Stimulated activated CD4-positive, alpha-beta T cell treated with anti-CD3 and anti-CD28 coated beads, TNF-alpha, amount 100 ng/mL, for 48 hours (primary cell): ENCODE measurements at regions not wholly inside any gene's neighbourhood (a gene's known extent, or its start where the extent isn't known, plus 50 kb on each side); places are given as distances from the start of the nearest gene placed in this dataset.

ENCODE experiments used
- DNase-seq, 3 donors: peaks; one replicate each; pipeline ENCODE4 v3.0.0-alpha.2; 2020; ENCODE audit warnings: low read depth in 3 of 3

DNA sequence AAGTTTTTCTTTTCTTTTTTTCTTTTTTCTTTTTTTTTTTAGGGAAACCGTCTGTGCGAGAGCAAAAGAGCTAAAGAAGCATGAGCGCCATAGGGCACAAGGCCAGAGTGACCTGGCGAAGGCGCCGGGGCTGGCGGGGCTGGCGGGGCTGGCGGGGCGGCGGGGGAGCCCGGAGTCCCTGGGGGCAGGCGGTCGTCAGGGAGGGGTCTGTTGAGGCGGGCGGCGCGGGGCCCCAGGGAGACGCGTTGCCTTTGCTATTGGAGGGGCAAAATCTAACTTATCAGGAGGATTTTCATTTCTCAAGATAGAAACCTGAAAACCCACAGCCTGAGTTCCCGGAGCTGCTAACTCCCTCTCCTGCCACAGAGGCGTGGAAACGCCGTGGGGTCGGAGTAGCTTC, 135.6 kb upstream of the SMAD1 start:
- no peak for DNase-seq

DNA sequence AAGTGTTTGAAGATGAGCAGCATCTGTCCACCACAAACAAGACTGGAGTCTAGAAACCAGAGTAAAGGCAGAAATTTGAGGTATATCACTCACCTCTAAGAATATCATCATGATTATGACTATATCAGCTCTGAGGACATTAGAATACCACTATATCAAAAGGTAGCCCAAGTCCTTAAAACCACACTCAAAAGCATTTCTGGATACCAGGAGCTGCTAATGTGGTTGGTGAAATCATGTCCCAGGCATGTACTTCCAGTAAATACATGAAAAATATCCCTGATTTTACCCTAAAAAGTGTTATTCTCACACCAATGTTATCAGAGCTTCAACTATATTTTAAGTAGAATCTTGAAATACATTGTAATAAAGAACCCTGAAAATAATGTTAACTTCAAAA, 136.3 kb upstream of the SMAD1 start:
- no peak for DNase-seq

DNA sequence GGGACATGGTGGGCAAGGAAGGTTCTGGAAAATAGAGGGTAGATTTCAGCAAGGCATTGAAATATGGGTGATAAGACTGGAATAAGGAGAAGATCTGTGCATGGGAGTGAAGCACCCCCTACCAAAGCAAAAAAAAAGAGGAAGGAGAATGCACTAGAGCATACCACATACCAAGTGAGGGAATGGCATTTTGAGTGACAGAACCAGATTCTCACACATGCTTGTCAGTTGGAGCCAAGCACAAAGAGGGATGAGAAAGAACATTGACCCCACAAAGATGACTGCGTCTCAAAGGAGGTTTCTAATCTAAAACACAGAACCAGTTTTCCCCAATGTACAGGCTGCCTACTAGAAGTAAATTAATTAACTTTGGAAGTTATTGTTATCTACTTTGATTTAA, 140.3 kb upstream of the SMAD1 start:
- DNase-seq = no peak

- DNase-seq = no peak
These were observed 141.5 kb upstream of the SMAD1 start for GRCh38 chr4:145340071-145340675.

DNA sequence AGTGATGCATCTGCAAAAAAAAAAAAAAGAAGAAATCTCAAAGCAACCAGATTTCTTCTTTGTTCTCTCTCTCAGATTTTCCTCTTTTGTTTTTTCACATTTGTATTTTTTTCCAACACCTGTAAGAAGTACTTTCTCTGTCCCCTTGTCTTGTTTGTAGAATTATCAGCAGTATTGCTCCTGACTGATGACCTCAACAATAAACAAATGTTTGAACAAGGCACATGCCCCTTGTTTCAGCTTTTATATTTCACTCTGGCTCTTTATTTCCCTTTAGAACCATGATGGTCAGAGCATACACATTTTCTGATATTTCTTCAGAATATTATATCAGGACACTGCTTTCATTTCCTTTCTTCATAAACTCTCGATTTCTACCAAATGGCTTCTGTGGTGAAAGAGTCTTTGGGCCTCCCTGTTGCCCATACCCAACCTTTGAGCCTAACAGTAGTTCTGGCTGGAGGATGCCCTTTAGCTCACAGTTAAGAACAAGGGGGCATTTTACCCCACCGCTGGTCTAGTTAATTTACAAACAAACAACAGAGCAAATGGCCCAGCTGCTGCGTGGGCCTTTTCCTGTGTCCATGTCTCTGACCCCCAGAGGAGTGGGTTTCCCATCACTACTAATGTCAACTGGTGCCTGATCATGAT, 142.5 kb upstream of the SMAD1 start:
- no peak for DNase-seq

DNA sequence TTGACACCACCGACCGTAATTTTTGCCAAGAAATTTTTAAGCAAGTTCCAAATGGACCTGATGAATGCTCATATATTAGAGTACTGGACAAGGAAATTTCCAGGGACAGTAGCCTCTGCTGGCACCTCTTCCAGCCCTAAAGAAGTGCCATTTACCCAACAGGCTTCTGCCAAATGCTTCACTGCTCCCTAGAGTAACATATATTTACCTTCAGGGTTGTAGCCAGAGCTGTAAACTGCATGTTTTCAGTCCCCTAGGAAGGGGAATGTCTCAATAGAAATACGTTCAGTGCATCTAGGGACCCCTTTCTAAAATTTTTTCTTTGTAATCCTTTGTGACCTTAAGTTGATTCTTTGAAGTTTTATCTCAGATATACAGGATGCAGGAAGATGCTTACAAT, 143.1 kb upstream of the SMAD1 start:
- no peak for DNase-seq

GRCh38 chr4:145337391-145337790, 144.3 kb upstream of the SMAD1 start:
- DNase-seq = no peak

- no peak for DNase-seq
These were observed 147.9 kb upstream of the SMAD1 start for GRCh38 chr4:145333786-145334185.

DNA sequence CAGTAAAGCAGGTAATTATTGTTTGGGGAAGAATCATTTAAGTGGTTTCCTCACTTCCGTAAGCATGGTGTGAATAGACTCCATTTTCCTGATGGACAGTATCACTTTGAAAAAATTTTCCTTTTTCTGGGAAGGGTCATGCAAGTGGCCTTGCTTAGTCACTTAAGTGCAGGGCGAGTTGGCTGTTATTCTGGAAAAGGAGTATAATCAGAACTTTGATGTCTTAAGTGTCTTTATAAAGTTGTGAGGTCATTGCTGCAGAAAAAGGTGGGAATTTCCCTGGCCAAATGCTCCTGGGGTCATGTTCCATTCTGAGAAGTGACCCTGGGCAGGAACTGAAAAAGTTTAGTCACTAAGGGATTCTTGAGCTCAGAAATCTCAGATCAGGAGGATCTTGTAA, 146.1 kb upstream of the OTUD4 start:
- DNase-seq = no peak

DNA sequence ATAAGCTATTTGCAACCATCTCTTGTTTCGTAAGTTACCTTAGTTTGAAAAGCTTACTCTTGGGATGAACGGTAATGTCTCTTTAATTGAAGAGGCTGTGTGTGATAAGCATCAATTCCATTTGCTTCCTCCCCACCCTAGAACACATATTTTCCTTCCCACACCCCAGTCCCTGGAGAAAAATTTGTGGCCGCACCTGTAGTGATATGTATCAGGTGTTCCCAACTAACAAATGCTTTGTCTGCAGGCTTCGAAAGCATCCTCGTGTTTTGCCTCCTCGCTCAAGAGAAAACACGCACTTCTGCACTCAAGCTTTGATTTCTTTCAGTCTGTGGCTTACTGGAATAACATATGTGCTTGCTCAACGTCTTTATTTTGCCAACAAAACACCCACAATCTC, 143.8 kb upstream of the OTUD4 start:
- DNase-seq = no peak

DNA sequence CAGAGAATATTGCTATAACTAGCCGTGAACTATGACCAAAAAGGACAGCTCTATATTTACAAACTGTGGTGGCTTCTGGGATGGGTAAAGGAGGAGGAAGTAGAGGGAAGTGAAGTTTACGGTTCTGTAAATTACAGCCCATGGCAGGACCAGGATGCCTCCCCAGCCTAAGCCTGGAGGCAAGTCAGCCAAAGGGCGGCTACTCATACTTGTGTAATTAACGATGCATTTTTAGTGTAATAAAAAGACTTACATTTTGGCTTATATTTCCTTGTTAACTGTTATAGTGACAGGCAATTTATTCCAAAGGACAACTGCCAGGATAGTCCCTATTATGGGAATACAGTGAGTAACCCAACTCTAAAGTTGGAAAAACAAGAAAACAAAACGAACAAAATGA, 139.9 kb upstream of the OTUD4 start:
- DNase-seq = no peak

- no peak for DNase-seq
These were observed 139.4 kb upstream of the OTUD4 start for GRCh38 chr4:145319751-145320150.

DNA sequence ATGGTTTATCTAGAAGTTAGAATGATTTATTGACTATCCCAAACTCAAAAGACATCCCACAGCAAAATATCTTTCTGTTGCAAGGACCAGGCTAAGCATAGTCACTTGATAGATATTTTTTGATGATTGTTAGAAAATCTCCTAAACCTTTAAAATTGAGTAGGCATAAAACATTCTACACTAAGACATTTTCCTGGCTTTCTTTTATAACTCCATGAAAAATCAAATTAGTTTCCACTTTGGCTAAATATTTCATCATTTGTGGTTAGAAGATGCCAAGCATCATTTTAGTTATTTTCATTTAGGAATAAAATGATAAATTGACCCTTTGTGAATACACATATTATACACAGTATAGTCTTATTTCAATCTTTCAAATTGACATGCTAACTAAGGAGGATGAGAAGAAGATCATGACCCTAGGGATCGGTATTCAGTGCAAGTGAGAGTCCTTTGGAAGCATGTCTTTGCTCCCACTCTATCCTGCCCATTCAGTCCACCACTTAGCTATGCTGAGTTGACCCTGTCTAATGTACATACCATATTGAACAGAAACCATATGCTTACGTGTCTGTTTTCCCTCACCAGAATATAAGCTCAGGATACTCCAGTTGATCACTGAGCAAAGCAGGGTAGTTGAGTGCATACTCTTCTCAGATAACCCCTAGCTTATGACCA, 136.6 kb upstream of the OTUD4 start:
- DNase-seq = no peak

- DNase-seq = no peak
These were observed 135.4 kb upstream of the OTUD4 start for GRCh38 chr4:145315811-145316225.

DNA sequence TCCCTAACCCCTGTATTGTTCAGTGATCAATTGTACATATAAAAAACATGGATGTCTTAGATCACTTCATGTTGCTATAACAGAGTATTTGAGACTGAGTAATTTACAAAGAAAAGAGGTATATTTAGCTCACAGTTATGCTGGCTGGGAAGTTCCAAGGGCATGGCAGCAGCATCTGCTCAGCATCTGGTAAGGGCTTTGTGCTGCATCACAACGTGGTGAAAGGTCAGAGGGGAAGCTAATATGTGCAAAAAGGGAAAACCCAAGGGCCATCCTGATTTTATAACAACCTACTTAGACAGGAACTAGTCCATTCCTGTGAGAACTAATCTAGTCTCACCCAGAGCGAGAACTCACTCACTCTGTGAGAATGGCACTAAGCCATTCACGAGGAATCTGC, 128.2 kb upstream of the OTUD4 start:
- no peak for DNase-seq

- no peak for DNase-seq
These were observed 127.5 kb upstream of the OTUD4 start for GRCh38 chr4:145307763-145308430.

DNA sequence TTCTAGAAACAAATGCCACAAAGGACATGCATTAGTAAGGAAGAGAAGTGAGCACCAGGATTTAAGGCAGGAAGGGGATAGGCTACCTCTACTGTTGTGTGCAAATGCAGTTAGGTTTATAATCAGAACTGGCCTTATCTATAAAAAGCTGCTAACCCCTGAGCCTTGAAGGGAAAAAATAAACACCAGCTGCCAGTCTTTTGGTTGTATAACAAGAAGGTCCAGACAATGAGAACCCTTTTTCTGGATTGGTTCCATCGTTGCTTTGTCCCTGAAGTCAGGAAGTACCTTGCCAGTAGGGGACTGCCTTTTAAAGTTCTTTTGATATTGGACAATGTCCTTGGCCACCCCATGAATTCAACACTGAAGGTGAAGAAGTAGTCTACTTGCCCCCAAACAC, 126.7 kb upstream of the OTUD4 start:
- no peak for DNase-seq

DNA sequence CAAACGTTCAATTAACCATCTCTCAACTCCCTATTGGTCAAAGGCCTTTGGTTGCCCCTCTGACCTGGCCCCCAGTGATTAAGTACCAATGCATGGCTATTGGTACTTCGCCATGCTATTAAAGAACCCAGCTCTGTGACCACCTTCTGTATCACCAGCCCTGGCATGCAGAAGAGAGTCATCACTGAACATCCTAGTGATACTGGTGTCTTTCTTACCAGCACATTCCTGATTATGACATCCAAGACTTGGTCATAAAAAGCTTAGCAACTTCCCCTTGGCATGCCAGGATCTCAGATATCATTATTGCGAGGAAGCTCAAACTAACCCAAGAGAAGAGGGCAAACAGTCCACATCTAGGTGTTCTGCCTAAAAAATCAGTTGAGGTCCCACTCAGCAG, 122.3 kb upstream of the OTUD4 start:
- no peak for DNase-seq

DNA sequence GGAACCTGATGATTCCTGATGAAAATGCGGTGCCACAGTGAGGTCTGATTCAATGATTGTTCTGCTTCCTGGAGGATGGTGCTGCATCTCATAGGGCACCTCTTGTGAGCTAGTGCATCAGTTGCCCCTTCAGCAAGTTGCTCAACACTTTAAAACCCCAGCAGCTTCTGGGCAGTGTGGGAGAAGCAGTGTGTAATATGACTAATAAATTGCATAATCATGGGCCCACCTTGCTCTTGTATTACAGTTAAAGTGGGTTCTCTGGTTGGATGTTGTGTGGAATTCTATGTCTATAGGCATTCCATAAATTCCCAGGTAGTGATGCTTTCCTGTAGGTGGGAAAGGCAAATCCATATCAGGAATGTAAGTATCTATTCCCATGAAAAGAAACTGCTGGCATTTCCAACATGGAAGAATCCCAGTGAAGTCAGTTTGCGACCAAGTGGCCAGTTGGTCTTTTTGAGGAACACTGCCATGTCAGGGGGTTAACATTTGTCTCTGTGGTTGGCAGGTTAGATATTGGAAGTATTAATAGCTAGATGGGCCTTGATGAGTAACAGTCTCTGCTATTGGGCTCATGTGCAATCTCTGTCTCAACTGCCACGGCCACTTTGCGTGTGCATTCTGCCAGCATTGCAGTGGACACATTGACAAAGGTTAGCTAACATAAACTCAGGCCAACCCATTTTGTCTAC, 121.1 kb upstream of the OTUD4 start:
- DNase-seq = no peak

- peak; percentile 64 to 79 (median 79) for DNase-seq
These were observed 119.1 kb upstream of the OTUD4 start for GRCh38 chr4:145299380-145300076.

GRCh38 chr4:145298885-145299284, 118.5 kb upstream of the OTUD4 start:
- DNase-seq = no peak

- no peak for DNase-seq
These were observed 117.2 kb upstream of the OTUD4 start for GRCh38 chr4:145297556-145297955.
